ENCODE measurements at regions not wholly inside any gene's neighbourhood (a gene's known extent, or its start where the extent isn't known, plus 50 kb on each side); places are given as distances from the start of the nearest gene placed in this dataset.

DNA sequence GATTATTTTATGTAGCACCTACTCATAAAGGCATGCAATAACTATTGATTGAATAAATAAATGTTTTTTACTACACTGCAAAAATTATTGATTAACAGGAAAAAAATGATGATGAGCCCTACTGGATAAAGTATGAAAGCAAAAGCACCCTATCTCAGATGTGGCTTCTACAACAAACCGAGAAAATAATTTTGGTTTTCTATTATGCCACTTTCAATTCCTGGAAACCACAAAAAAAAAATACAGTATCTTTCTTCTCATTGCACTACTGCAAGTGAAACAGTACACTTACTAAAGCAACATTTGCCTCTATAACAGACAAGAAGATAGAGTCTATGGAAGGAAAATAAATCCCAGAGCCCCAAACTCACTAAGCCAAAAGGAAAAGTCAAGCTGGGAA, 1882.4 kb downstream of the NCAM2 start:
- DNase-seq (ENCODE audit: low read depth, low spot score) = no peak

DNA sequence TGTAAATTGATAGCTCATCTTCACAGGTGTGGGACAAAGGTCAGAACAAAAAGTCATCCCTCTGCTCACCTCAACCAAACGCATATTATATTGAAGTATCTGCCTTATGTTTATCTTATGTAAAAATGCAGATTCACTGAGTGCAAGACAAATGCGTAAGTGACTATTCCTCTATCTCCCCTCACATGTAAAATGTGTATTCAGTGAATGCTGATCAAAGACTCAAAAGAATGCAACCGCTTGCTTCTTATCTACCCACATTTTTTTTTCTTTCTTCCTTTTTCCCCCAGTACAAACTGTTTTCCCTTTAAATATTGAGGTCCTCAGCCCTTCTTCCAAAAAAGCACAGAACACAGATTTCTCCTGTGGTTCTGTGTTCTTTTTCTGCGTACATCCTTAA, 1882.9 kb downstream of the NCAM2 start:
- DNase-seq (ENCODE audit: low read depth, low spot score) = no peak

DNA sequence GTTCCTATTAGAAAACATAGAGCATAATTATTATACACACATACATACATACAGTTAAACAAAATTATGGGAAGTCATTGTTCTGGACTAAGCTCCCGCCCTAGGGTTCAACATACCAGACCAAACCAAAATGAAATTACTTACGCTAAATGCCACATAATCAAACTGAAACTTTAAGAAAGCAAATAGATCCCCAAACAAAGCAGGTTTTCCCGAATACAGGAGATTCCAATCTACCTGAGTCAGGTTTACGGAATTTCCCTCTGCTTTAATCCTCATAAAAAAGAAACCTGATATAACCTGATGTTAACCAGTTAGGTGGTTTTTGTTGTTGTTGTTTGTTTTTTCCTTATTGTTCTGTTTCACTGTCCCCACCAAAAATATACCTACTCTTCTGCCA, 1886.9 kb downstream of the NCAM2 start:
- no peak for DNase-seq (ENCODE audit: low read depth, low spot score)

DNA sequence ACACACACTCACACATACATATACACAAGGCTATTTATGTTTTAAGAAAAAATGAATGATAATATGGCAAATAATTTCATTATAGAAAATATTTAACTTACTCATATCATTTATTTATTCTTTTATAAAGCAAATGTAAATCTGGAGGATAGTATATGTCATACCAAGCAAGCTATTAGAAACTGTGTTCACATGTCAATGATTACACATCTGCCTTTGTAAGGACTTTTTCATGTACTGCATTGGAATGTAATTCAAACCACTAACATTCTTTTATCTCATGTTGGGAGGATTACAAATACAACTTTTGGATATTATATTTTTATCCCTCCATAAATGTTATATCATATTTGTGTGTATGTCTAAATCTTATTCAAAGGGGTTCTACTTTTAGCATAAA, 1887.4 kb downstream of the NCAM2 start:
- no peak for DNase-seq (ENCODE audit: low read depth, low spot score)

DNA sequence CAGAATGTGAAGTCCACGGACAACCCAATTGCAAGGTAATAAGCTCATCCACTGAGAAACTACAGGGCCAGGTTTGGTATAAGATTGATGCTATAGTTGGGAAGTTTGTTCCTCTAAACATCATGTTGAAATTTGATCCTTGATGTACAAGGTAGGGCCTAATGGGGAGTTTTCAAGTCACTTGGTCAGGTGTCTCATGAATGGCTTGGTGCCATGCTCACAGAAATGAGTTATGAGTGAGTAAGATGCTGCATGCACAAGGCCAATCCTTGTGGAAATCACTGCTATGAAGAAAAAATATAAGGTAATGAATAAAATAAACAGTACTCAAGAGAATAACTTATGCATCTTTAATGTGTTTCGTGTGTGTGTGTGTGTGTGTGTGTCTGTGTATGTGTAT, 1891.2 kb downstream of the NCAM2 start:
- DNase-seq (ENCODE audit: low read depth, low spot score) = no peak

DNA sequence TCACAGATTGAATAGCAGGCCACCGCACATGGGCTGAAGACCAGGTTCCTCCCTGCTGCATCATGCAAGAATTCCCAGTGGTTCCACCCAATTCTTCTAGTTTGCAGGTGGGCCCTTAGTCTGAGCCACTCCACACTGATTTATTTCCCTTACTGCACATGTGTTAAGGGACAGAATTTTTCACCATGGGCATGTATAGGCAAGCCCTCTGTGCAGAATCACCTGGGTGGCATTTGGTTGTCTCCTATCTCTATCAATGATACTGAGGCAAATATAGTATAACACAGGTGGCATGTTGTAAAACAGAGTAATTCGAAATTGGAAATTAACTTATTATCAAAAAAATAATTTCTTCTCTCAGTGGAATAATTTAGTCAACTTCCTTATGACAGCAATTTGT, 1892.4 kb downstream of the NCAM2 start:
- DNase-seq (ENCODE audit: low read depth, low spot score) = no peak

DNA sequence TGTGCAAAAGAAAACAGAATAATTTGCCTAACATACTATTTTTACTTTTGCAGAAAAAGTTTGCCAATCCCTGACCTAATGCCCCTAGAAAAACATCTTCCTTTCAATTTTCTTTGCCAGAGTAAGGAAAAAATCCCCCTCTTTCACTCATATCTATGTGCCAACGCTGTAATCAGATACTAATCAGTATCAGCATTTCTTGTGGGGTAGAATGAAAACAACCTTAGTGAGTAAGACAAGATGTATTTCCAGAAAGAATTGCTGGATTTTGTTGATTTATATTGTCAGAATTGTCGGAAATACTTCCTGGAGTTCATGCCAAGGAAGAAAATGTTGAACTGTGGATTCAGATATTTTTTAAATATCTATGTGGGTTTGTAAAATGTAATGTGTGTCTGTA, 1893.8 kb downstream of the NCAM2 start:
- peak; percentile 53 for DNase-seq (ENCODE audit: low read depth, low spot score)

DNA sequence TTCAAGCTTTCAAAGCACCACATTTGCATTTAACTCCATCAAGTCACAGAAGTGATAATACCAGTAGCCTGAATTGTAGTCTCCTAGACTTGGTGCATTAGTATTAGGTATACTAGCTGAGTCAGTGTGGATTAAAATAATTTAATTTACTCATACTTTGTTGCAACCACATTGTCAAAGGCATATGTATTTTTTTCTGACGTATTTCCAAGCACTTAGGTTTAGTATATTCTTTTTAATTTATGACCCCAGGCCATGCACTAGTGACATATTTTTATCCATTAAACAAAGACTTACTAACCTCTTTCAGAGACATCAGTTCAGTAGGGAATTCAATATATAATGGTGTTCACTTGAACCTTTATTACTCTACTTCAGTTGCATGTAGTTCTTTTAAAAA, 1894.5 kb downstream of the NCAM2 start:
- no peak for DNase-seq (ENCODE audit: low read depth, low spot score)

DNA sequence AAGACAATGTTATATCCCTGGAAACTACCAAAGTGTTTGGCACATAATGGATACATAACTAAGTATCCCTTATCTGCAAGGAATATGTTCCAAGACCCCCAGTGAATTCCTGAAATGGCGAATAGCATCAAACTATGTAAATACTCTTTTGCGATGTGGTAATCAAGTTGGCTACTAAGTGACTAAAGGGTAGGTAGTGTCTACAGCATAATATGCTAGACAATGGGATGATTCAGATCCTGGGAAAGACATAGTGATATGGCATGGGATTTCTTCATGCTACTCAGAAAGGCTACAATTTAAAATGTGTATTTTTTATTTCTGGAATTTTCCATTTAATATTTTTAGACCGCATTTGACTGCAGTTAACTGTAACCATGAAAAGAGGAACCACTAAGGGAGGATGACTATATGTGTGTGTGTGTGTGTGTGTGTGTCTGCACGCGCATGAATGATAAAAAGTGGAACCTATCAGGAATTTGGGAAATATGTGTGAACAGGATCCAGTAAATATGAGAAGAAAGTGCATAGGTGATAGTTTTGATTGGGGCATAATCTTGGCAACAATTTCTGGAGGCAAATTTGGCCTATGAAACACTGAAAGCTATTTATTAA, 1899.9 kb downstream of the NCAM2 start:
- DNase-seq (ENCODE audit: low read depth, low spot score) = peak; percentile 30

DNA sequence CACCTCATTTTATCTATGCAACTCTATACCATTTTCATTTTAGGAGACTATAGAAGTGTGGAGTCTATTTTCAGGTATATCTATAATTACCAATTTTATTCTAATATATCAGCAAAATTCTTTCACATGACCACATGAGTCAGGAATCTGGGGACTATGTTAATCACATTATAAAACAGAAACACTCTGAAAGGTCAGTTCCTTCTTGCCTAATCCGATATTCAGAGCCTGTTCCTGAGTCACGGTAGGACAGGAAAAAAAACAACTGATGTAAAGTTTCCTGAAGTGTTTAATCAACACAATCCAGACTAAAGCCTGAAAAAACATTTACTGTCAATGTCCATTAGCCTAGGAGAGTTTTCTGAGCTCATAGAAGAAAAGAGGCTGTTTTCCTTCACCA, 1902.3 kb downstream of the NCAM2 start:
- DNase-seq (ENCODE audit: low read depth, low spot score) = peak; percentile 97

DNA sequence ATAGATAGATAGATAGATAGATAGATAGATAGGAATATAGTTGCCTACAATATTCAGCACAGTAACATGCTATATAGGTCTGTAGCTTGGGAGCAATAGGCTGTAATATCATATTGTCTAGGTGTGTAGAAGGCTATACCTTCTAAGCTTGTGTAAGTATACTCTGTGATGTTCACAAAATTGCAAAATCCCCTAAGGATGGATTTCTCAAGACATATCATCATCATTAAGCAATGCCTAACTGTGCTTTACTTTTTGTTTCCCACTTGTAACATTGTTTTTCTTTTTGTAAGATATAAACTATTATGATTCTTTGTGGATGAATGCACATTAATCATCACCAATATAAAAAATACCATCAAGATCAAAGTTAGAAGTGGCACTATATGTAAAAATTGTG, 1905.6 kb downstream of the NCAM2 start:
- no peak for DNase-seq (ENCODE audit: low read depth, low spot score)

DNA sequence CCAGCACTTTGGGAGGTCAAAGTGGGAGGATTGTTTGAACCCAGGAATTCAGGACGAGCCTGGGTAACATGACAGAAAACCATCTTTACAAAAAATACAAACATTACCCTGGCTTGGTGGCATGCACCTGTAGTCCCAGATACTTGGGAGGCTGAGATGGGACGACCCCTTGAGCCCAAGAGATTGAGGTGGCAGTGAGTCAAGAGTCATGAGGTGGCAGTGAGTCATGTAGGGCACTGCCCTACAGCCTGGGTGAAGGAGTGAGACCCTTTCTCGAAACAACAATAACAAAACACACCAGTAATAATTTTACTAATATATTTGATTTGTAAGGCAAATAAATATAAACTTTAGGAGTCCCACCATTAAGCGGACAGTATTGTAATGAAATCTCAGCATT, 1906.2 kb downstream of the NCAM2 start:
- no peak for DNase-seq (ENCODE audit: low read depth, low spot score)

DNA sequence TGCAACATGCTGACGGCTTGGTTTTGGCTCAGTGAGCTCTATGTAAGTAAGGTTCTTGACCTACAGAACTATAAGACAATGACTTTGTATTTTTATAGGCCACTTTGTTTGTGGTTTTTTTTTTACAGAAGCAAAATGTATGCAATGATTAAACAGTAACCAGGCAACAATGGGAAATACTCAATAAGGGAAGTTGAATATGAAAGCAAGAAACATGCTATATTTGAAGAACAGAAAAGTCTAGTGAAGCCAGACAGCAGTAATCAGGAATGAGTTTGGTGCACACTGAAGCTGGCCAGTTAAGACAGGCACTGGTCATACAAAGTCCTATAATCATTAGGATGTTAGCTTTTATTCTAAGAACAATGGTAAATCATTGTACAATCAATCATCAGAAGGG, 1926.8 kb downstream of the NCAM2 start:
- DNase-seq (ENCODE audit: low read depth, low spot score) = no peak

DNA sequence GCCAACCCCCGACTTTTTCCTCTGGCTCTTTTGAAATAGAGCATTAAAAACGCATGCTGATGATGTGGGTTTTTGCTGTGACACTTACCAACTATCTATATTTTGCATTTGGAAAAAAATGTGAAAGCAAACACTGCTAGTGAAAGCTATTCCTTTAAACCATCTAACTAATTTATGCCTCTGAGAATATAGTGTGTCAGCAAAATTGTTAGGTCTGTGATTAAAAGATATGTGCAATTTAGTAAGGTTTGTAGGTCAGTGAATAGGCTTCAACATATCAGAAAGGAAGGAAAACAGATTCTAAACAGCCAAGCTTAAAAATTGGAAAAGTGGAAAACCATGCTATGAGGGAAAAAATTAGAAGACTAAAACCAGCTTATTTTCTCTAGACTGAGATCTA, 1929.3 kb downstream of the NCAM2 start:
- no peak for DNase-seq (ENCODE audit: low read depth, low spot score)

DNA sequence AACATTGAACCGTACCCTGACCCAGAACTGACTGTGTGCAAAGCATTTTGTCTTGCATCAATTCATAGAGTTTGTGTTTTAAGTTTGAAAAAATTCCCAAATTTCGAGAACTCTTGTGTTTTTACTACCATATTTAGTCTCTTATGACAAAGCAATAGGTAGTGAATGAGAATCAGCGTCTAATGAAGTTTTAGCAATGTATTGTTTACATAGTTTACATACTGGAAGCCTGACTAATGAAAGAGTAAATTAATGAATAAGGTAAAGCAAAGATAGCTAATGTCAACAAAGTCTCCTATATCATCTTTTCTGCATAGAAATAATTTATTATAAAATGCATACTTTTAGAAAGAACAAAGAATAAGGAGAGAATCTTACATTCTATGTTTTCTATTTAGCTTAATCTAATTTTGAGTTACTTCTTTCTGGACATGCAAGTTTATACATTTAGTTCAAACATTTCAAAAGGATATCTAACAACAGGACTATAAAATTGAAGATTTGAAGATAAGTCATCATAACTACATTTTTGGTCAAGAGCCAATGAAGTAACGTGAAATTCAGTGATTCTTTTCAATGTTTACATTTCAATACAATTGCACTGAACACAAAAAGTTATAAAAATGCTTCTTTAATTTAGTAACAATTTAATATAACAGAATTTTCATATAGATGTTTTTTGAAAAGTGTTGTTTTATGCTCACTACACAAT, 1943.7 kb downstream of the NCAM2 start:
- DNase-seq (ENCODE audit: low read depth, low spot score) = no peak

DNA sequence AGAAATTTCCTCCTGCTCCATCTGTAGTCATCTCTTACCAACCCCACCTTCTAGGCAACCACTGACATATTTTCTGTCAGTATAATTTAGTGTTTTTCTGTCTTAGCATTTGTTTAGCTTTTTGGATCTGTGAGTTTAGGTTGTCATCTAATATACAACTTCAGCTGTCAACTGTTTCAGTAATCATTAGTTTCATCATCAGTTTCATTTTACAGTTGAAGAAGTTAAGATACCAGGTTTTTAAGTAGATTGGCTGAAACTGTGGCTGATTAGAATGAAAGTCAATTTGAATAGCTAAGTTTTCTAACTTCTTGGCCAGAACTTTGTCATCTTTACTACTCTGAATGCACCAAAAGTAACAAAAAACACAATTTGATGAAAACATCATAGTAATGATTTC, 1957.3 kb downstream of the NCAM2 start:
- no peak for DNase-seq (ENCODE audit: low read depth, low spot score)

DNA sequence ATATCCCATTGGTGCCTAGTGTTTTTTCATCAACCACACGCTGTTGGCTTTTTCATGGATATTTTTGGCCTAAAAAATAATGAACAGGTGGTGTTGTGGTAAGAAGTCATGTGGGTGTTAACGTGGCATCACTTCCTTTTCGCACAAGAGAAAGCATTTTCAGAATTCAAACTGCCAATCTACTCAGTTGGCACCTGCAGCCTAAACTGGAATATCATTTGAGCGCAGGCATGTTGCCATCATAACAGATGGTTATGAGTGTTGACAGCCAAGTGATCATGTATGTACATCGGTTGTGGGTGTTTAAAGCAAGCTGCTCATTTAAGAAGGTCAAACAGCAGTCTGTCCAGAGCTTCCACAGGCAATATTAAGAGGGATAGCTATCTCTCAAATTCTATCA, 1963.0 kb downstream of the NCAM2 start:
- DNase-seq (ENCODE audit: low read depth, low spot score) = no peak

DNA sequence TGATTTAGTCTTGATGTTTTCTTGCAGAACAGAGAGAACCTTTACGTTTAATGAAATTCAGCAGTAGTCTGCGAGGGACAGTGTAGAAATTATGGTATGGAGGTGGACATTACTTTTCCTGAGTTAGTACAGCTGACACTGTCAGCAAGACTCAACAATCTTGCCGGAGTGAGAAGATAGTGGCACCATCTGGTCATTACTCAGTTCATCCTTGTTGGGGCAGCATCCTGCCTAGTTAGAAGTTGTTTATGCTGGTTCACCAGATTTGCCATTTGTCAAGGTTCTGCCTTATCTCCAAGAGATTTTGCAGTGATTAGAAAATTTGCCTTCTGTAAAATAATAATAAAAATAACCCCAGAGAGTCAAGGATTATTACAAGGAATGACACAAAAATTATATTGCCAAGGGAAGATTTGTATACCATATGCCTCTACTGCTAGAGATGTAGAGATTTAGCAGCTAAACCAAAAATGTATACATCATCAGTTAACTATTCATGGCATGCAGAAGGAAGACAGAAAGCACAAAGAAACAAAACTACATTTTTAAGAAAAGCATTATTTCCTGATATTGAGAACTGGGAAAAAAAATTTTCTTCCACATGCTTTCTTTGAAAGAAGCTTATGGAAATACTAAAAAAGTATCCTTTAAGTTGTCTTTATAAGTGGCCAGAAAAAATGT, 1967.4 kb downstream of the NCAM2 start:
- no peak for DNase-seq (ENCODE audit: low read depth, low spot score)

DNA sequence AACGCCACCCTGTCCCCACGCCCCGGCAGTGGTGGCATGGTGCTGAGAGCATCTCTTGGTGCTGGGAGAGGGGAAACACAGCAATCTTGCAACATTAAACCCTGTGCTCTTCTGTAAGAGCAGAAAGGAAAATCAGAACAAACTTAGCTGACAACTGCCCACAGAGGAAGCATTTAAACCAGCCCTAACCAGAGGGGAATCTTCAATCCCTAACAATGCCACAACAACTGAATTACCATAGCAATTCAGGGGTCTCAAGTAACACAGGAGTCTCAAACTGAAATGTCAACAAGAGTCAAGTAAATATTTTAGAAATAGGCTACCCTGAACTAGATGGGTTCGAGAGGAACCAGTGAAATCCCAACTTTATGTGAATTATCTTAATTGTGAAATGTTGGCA, 1983.6 kb downstream of the NCAM2 start:
- DNase-seq (ENCODE audit: low read depth, low spot score) = no peak

DNA sequence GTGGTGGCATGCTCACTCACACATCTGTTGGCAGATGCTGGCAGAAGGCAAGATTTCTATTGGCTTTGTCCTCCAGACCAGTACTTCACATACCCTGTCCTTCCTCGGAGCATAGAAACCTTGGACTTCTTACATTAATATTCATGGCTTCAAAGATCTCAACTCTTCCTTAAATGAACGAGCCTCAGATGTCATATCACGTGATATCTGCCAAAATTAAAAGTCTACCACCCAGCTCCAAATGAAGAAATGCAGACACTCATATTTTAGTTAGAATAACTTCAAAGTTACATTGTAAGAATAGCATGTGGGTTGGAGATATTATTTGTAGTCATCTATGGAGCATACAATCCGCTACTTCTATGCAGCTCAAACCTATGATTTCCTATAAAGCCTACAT, 1994.9 kb downstream of the NCAM2 start:
- no peak for DNase-seq (ENCODE audit: low read depth, low spot score)

DNA sequence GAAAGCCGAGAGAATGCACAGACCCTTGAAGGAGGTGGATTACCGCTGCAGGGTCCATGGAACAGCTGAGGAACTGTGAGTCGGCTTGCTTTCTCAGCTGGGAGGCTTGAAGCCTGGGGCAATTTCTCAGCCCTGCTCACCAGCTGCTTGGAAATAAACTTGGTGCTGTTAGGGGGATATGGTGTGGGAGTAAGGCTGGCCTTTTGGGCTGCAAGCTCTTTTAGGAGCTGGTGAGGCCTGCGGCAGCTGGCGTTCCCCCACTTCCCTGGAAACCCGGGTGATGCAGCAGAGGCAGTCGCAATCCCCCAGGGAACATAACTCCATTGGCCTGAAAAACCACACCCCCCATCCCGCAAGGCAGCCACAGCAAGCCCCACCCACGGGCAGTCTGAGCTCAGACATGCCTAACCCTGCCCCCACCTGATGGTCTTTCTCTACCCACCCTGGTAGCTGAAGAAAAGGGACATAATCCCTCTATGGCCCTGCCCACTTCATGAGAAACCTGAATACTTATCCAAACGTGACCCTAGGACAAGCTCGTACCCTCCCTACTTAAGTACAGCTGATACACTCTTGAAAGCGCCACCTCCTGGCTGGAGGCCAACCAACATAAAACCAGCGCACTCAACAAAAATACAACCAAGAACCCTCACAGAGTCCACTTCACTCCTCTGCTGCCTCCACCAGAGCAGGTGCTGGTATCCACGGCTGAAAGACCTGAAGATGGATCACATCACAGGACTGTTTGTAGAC, 1995.8 kb downstream of the NCAM2 start:
- no peak for DNase-seq (ENCODE audit: low read depth, low spot score)

DNA sequence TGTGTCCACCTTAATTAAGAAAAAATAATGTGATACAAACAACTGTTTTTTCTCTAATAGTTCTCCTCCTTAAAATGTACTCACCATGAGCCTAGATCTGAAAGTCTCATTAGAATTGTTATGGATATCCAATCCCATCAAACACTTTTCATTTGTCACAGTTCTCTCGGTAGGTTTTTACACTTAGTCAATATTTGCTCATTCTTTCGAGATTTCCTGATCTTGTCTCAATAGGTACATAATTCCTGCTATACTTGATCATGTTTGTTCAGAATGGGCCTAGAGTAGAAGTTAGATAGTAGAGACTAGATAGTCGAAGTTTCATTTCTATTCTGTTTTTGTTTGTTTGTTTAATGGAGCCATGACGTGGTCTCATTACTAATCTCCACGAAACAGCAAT, 2005.7 kb downstream of the NCAM2 start:
- DNase-seq (ENCODE audit: low read depth, low spot score) = no peak
